ENCODE measurements at regions not wholly inside any gene's neighbourhood (a gene's known extent, or its start where the extent isn't known, plus 50 kb on each side); places are given as distances from the start of the nearest gene placed in this dataset.

DNA sequence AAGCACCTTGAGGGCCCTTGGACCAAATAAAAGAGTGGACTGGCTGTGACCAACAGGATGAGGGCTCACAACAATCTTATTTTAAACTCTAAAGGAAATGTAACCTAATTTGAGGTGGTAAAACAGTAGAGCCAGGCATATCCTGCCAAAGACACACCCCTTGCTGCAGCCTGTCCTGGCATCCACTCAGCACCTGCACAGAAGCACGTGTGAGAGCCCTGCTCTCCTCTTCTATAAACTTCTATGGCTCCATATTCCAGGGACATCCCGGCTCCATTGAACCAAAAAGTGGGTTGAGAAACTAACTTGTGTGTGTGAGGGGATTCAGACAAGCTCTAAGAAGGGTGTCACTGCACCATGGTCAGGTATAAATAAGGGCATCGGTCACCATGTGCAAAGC lies 190.9 kb upstream of the CHRNA7 start:
- TF ChIP-seq, protein P1, sequence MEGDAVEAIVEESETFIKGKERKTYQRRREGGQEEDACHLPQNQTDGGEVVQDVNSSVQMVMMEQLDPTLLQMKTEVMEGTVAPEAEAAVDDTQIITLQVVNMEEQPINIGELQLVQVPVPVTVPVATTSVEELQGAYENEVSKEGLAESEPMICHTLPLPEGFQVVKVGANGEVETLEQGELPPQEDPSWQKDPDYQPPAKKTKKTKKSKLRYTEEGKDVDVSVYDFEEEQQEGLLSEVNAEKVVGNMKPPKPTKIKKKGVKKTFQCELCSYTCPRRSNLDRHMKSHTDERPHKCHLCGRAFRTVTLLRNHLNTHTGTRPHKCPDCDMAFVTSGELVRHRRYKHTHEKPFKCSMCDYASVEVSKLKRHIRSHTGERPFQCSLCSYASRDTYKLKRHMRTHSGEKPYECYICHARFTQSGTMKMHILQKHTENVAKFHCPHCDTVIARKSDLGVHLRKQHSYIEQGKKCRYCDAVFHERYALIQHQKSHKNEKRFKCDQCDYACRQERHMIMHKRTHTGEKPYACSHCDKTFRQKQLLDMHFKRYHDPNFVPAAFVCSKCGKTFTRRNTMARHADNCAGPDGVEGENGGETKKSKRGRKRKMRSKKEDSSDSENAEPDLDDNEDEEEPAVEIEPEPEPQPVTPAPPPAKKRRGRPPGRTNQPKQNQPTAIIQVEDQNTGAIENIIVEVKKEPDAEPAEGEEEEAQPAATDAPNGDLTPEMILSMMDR (IDR thresholded peaks at IDR 0.05; ENCODE audit: control extremely low read depth, extremely low read depth), result no peak
- Histone ChIP-seq H3K4me3 (no peak overlapping the region), H3K27ac (ENCODE audit: low read depth in 1 of 2, low read length in 1 of 2) (no peak overlapping the region), H3K36me3 (ENCODE audit: control insufficient read depth in 4 of 4, insufficient read depth in 4 of 4, low read length in 4 of 4) (no peaks in the 10 kb centered on the region), H3K9me3 (ENCODE audit: control insufficient read depth in 4 of 4, insufficient read depth in 3 of 4, low read length in 3 of 4) (no peaks in the 10 kb centered on the region), H3K9ac (ENCODE audit: insufficient read depth in 1 of 2, low read length in 2 of 2) (no peak overlapping the region), H3K4me1 (ENCODE audit: control insufficient read depth in 5 of 5, insufficient read depth in 5 of 5, low read length in 5 of 5) (peaks cover 0 to 9% (median 0%) of the 10 kb centered on the region in 5 donors), H3K27me3 (ENCODE audit: control insufficient read depth in 3 of 3, insufficient read depth in 3 of 3, low read length in 2 of 3) (no peaks in the 10 kb centered on the region)
- ATAC-seq (ENCODE audit: insufficient read depth, low FRiP score) (no peak), DNase-seq (no peak)
- 79 to 80% methylated on average over 3 of the region's 3 CpGs for WGBS, 2 donors

DNA sequence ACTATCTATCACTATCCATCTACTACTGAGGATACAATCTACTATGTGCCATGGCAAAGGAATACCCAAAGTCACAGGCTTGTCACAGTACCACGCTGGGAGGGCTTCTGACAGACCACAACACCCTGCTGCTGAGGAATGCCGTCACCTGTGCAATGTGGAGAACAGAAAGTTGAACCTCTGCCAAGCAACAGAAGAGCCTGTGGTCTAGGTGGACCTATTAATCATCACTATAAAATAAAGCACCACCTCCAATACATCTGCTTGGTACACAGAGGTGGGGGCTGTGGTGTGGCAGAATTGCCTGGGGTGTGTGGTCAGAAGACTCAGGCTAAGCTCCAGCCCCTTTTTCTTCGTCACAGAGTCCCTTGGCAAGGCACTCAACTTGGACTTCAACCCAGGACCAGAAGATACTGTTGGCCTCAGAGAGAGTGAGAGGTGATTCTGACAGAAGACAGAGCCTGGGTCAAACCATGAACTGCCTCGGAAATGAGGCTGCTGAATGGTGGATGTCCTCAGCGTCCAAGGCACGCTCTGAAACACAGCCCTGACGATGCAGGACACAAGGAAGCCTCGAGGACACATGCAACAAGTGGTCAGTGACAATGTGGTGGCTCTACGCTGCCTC lies 189.4 kb upstream of the CHRNA7 start:
- Histone ChIP-seq H3K4me1 (ENCODE audit: control insufficient read depth in 5 of 5, insufficient read depth in 5 of 5, low read length in 5 of 5) (peaks cover 0 to 9% (median 0%) of the 10 kb centered on the region in 5 donors), H3K4me3 (no peak overlapping the region), H3K9ac (ENCODE audit: insufficient read depth in 1 of 2, low read length in 2 of 2) (no peak overlapping the region), H3K27ac (ENCODE audit: low read depth in 1 of 2, low read length in 1 of 2) (no peak overlapping the region), H3K9me3 (ENCODE audit: control insufficient read depth in 4 of 4, insufficient read depth in 3 of 4, low read length in 3 of 4) (no peaks in the 10 kb centered on the region), H3K27me3 (ENCODE audit: control insufficient read depth in 3 of 3, insufficient read depth in 3 of 3, low read length in 2 of 3) (no peaks in the 10 kb centered on the region), H3K36me3 (ENCODE audit: control insufficient read depth in 4 of 4, insufficient read depth in 4 of 4, low read length in 4 of 4) (no peaks in the 10 kb centered on the region)
- no peak for DNase-seq
- no peak for ATAC-seq (ENCODE audit: insufficient read depth, low FRiP score)
- TF ChIP-seq, protein P1 (IDR thresholded peaks at IDR 0.05; ENCODE audit: control extremely low read depth, extremely low read depth), result no peak
- WGBS, 2 donors, result 76 to 78% methylated on average over 9 of the region's 9 CpGs

DNA sequence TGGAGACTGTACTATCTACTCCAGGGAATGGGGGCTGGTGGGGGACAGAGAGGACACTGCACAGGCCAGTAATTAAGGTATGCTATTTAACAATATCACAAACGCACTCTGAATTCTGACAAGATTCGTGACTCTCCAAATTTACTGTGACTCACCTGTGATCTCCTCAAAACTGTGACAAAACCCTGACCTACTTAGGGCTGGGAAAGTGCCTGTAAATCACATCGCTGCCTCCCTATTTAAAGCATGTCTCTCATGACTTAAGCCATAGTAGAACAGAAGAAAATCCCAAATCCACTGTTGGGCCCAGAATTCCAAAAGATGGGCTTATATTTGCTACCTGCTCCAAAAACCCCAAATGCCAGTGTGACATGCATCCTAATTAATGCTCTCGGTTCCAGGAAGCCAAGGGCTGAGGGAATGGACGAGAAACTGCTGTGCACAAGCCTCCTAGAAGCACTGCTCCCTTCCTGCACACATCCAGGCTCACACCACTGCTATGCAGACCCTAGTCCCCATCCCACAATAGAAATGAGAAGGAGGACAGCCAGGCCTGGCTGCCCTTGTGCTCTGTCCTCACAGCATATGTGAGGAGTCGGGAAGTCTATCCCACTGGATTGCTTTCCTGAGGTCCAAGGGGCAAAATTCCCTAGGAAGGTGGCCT lies 187.7 kb upstream of the CHRNA7 start:
- Histone ChIP-seq H3K36me3 (ENCODE audit: control insufficient read depth in 4 of 4, insufficient read depth in 4 of 4, low read length in 4 of 4) (no peaks in the 10 kb centered on the region), H3K9ac (ENCODE audit: insufficient read depth in 1 of 2, low read length in 2 of 2) (no peak overlapping the region), H3K27me3 (ENCODE audit: control insufficient read depth in 3 of 3, insufficient read depth in 3 of 3, low read length in 2 of 3) (no peaks in the 10 kb centered on the region), H3K4me3 (no peak overlapping the region), H3K4me1 (ENCODE audit: control insufficient read depth in 5 of 5, insufficient read depth in 5 of 5, low read length in 5 of 5) (peaks cover 0 to 9% (median 0%) of the 10 kb centered on the region in 5 donors), H3K27ac (ENCODE audit: low read depth in 1 of 2, low read length in 1 of 2) (no peak overlapping the region), H3K9me3 (ENCODE audit: control insufficient read depth in 4 of 4, insufficient read depth in 3 of 4, low read length in 3 of 4) (peaks cover 0 to 2% (median 0%) of the 10 kb centered on the region in 4 donors)
- 70 to 73% methylated on average over 6 of the region's 6 CpGs for WGBS, 2 donors
- DNase-seq, result no peak
- TF ChIP-seq, protein P1 (IDR thresholded peaks at IDR 0.05; ENCODE audit: control extremely low read depth, extremely low read depth), result no peak
- ATAC-seq (ENCODE audit: insufficient read depth, low FRiP score), result no peak

All from lung (tissue), 11 donors.